Adrenal gland (tissue), 9 donors: ENCODE measurements at regions not wholly inside any gene's neighbourhood (a gene's known extent, or its start where the extent isn't known, plus 50 kb on each side); places are given as distances from the start of the nearest gene placed in this dataset.
A peak's percentile ranks its signal among the peaks of the same experiment; 100 is the strongest.

Experiments
- DNase-seq, 7 donors: peaks; one replicate each; pipeline ENCODE4 v3.0.0-alpha.2; 2019 to 2020
- H3K27ac ChIP-seq, 5 donors: fragments of 200-600 bp; sonication (generic) in 4 of 5; 1 replicate in 3 of 5; 2 replicates in 2 of 5; pipeline versions ENCODE4 v1.5.1 to v1.8.0; 2016 to 2020; ENCODE audit warnings: mild to moderate bottlenecking in 1 of 5
- H3K27me3 ChIP-seq: fragments of 200-600 bp; 2 replicates; pipeline ENCODE4 v1.8.0; 2021
- H3K36me3 ChIP-seq, 2 donors: fragments of 200-600 bp; replicated peaks in 1 of 2; 1 replicate in 1 of 2; 2 replicates in 1 of 2; pipeline versions ENCODE4 v1.5.1 to v1.8.0; 2018 to 2022
- H3K4me1 ChIP-seq, 2 donors: fragments of 200-600 bp; replicated peaks in 1 of 2; 1 replicate in 1 of 2; 2 replicates in 1 of 2; pipeline versions ENCODE4 v1.5.1 to v1.8.0; 2018 to 2021
- H3K4me3 ChIP-seq, 4 donors: fragments of 200-600 bp; sonication (generic) in 3 of 4; one replicate each; pipeline ENCODE4 v1.5.1; 2016 to 2018
- H3K9me3 ChIP-seq, 3 donors: fragments of 200-600 bp; sonication (generic) in 1 of 3; replicated peaks in 1 of 3; 1 replicate in 2 of 3; 2 replicates in 1 of 3; pipeline versions ENCODE4 v1.5.1 to v1.8.0; 2016 to 2021
- POLR2A ChIP-seq, 2 donors: fragments of 450-650 bp; IDR thresholded peaks; one replicate each; pipeline ENCODE4 v1.6.1; 2017; ENCODE audit warnings: antibody characterized with exemption in 2 of 2, mild to moderate bottlenecking in 2 of 2, moderate library complexity in 1 of 2
- WGBS, 4 donors: extraction: QIAGEN DNeasy Blood & Tissue Kit in 2 of 4; methylation state at CpG; one replicate each; pipeline versions ENCODE4 v1.1.5 to v1.1.7; 2013 to 2017; 5-methylcytosine and 5-hydroxymethylcytosine counted together
- intact Hi-C, 2 donors: fragments of 100-400 bp; cut with DNase I; formaldehyde crosslinking; loops; one replicate each; pipeline versions ENCODE4 v1.14.1 to v1.15.0; 2022 to 2023
- TF ChIP-seq, protein P1 (sequence below), 6 experiments: fragments of 450-650 bp in 4 of 6; fragments of 200-600 bp in 2 of 6; sonication (generic) in 1 of 6; IDR thresholded peaks; 1 replicate in 5 of 6; 2 replicates in 1 of 6; pipeline versions ENCODE4 v1.5.1 to v1.8.0; 2016 to 2021; ENCODE audit warnings: antibody characterized with exemption in 6 of 6, mild to moderate bottlenecking in 2 of 6, moderate library complexity in 1 of 6
- donor health status: healthy with polysubstance abuse.
- donor health status: Bipolar disorder and iron deficiency.
- donor health status: DM: yes; HTN: yes; CAD: no.
- donor health status: DM: no; HTN: no; CAD: no.
- donor health status: DM: no; HTN: no; CAD: no.

DNA sequence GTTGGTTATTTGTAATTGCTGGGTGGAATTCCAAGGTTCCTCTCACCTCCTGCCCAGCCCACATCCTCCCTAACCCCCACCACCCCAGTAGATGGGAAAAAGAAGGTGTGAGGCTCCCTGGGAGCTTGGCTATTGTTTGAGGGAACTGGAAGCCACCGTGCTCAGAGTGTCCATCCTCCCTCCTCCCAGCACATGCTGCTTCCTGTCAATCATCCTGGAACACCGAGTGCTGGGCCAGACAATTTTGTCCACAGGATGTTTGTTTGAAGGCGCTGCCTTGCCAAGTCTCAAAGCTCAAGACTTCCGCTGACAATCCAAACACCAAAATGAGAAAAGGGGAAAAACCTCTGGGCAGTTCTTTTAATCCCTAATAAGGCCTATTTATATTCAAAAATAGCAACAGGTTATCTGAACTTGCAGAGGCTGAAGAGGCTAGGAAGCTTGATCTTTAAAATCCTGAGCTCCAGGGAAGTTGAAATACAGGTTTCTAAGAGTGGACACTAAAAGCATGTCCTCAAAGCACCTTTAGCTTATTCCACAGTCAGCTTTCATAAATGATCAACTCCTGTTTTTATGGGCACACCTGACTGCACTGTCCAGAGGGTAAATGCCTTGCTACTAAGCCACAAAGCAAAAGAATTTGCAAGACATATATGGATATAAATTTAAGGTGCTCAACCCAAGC lies 286.7 kb downstream of the NFIB start:
- no peaks in the 10 kb centered on the region for H3K27me3 ChIP-seq
- peak in 6 of 7 donors; percentile 8 to 66 (median 20) for DNase-seq
- 54 to 73% (median 63%) methylated on average over 4 of the region's 4 CpGs for WGBS, 4 donors
- H3K27ac ChIP-seq, result no peak overlapping the region
- H3K4me1 ChIP-seq, result no peaks in the 10 kb centered on the region
- TF ChIP-seq, protein P1, sequence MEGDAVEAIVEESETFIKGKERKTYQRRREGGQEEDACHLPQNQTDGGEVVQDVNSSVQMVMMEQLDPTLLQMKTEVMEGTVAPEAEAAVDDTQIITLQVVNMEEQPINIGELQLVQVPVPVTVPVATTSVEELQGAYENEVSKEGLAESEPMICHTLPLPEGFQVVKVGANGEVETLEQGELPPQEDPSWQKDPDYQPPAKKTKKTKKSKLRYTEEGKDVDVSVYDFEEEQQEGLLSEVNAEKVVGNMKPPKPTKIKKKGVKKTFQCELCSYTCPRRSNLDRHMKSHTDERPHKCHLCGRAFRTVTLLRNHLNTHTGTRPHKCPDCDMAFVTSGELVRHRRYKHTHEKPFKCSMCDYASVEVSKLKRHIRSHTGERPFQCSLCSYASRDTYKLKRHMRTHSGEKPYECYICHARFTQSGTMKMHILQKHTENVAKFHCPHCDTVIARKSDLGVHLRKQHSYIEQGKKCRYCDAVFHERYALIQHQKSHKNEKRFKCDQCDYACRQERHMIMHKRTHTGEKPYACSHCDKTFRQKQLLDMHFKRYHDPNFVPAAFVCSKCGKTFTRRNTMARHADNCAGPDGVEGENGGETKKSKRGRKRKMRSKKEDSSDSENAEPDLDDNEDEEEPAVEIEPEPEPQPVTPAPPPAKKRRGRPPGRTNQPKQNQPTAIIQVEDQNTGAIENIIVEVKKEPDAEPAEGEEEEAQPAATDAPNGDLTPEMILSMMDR (IDR thresholded peaks at IDR 0.05), result no peak
- TF ChIP-seq POLR2A (IDR thresholded peaks at IDR 0.05), result no peak
- H3K9me3 ChIP-seq, result no peaks in the 10 kb centered on the region
- H3K4me3 ChIP-seq, result no peak overlapping the region
- intact Hi-C loops, result no loop called here
- no peaks in the 10 kb centered on the region for H3K36me3 ChIP-seq

DNA sequence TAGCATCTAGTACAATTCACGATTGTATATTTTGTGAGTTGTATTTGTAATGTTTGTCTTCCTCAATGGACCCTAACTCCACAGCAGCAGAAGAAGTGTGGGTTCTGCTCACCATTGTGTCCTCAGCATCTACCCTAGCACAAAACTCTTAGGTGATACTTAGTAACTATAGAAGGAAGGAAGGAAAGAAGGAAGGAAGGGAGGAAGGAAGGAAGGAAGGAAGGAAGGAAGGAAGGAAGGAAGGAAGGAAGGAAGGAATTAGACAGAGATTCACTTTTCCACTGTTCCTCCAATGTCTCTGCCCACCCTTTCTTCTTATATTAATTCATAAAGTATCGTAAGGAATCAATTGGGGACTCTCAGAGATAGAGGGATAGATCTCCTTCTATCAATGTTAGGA lies 288.2 kb downstream of the NFIB start:
- 23 to 75% (median 33%) methylated on average over 2 of the region's 2 CpGs for WGBS, 4 donors
- TF ChIP-seq, protein P1 (IDR thresholded peaks at IDR 0.05), result no peak
- TF ChIP-seq POLR2A (IDR thresholded peaks at IDR 0.05), result no peak
- Histone ChIP-seq H3K36me3 (no peaks in the 10 kb centered on the region), H3K9me3 (no peaks in the 10 kb centered on the region), H3K27ac (no peak overlapping the region), H3K4me3 (no peak overlapping the region), H3K27me3 (no peaks in the 10 kb centered on the region), H3K4me1 (no peaks in the 10 kb centered on the region)
- DNase-seq, result no peak
- intact Hi-C loops, result no loop called here

DNA sequence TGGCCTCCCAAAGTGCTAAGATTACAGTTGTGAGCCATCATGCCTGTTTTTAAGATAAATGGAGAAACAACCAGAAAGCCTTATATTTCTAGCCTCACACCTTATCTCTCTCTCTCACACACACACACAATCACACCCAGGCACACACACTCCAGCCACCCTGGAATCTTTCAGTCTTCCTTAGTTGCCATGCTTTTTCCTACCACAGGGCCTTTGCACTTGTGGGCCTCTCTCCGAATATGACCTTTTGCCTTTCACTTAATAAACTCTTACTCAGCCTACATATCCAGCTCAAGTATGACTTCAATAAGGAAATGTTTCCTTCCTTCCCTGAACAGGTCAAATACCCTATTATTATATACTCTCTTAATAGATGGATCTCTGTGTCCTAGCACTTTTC lies 290.7 kb downstream of the NFIB start:
- intact Hi-C loops, result no loop called here
- 95 to 100% (median 97%) methylated on average over 1 of the region's 1 CpG for WGBS, 4 donors
- Histone ChIP-seq H3K4me3 (no peak overlapping the region), H3K27ac (no peak overlapping the region), H3K9me3 (no peaks in the 10 kb centered on the region), H3K36me3 (no peaks in the 10 kb centered on the region), H3K4me1 (no peaks in the 10 kb centered on the region), H3K27me3 (no peaks in the 10 kb centered on the region)
- TF ChIP-seq POLR2A (IDR thresholded peaks at IDR 0.05), result no peak
- TF ChIP-seq, protein P1 (IDR thresholded peaks at IDR 0.05), result no peak
- DNase-seq, result no peak

DNA sequence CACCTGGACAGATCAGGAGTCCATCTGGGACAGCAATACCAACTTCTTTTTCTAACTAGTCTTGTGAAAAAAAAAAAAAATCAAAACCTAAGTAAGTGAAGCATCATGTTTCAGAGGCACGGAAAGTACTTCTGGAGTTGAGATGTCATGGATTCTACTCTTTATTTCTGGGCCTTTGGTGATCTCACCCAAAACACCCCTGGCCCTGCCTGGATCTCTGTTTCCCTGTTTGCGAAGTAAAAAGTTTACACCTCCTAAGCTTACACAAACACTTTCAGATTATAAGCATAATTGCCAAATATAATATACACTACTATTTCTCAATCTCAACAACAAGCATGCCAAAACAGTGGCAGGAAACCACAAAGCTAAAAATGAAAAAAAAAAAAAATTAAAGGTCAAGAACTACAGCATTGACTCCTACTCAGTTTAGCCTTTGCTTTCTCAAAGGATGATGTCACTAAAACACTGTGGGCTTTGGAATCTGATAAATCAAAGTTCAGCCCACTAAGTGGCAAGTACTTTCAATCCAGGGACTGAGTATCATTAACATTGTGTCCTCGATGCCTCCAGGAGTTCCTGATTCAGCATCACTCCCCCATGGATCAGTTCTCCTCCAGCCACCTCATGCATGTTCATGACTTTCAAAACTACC lies 291.9 kb downstream of the NFIB start:
- Histone ChIP-seq H3K9me3 (no peaks in the 10 kb centered on the region), H3K36me3 (no peaks in the 10 kb centered on the region), H3K4me1 (no peaks in the 10 kb centered on the region), H3K27ac (no peak overlapping the region), H3K4me3 (no peak overlapping the region), H3K27me3 (no peaks in the 10 kb centered on the region)
- TF ChIP-seq, protein P1 (IDR thresholded peaks at IDR 0.05), result no peak
- TF ChIP-seq POLR2A (IDR thresholded peaks at IDR 0.05), result no peak
- intact Hi-C loops, result no loop called here
- no peak for DNase-seq
- WGBS, 4 donors, result 64 to 78% (median 73%) methylated on average over 3 of the region's 3 CpGs
